RKO (cell line): ENCODE measurements at regions not wholly inside any gene's neighbourhood (a gene's known extent, or its start where the extent isn't known, plus 50 kb on each side); places are given as distances from the start of the nearest gene placed in this dataset.
"Not testable (repeated sequence)": the region's sequence is repeated elsewhere in the genome, so short reads cannot be mapped to it uniquely, and the experiment has no call there.

ENCODE experiments used
- DNase-seq: peaks from one replicate; pipeline ENCODE4 v3.0.0-alpha.2; 2016; ENCODE audit warnings: low spot score

- peak; percentile 61 for DNase-seq
Observed at GRCh38 chr14:28608851-28609828, 157.4 kb upstream of the FOXG1 start.

GRCh38 chr14:28612414-28612813, 154.2 kb upstream of the FOXG1 start:
- DNase-seq: no peak

DNA sequence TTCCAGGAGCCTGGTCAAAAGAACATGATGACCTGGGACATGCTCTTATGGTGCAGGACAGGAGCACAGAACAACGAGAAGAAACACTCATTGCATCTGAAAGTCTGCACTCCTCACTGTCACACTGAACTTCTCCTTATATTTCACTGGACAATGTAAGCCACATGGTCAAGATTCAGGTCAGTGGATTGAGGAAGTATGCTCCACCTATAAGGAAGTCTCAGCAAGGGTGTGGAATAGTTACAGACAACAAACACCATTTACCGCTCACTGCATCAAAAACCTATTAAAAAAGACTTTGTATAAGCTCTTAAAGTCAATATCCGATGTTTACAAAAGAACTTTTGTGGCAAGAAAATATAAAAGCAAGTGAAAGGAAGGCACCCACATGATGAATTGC, 153.1 kb upstream of the FOXG1 start:
- DNase-seq: no peak

- DNase-seq: no peak
Observed at GRCh38 chr14:28626780-28627179, 139.8 kb upstream of the FOXG1 start.

- DNase-seq: no peak
Observed at GRCh38 chr14:28629328-28630004, 137.1 kb upstream of the FOXG1 start.

GRCh38 chr14:28630100-28630499, 136.5 kb upstream of the FOXG1 start:
- no peak for DNase-seq

DNA sequence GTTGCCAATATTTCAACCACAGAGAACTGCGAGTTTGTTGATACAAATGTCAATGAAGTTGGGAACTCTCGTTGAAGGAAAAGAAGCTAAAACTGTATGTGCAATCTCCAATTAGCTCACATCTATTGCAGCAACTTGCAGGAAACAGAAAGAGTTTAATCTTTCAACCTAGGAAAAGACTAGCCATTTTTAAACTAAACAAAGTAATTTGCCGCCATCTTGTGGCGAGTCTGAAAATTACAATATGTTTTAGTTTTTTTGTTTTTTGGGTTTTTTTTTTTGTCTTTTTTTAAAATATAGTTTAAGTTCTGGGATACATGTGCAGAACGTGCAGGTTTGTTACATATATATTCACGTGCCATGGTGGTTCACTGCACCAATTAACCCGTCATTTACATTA, 131.2 kb upstream of the FOXG1 start:
- DNase-seq: peak; percentile 28

GRCh38 chr14:28635816-28636215, 130.8 kb upstream of the FOXG1 start:
- DNase-seq: not testable (repeated sequence)

DNA sequence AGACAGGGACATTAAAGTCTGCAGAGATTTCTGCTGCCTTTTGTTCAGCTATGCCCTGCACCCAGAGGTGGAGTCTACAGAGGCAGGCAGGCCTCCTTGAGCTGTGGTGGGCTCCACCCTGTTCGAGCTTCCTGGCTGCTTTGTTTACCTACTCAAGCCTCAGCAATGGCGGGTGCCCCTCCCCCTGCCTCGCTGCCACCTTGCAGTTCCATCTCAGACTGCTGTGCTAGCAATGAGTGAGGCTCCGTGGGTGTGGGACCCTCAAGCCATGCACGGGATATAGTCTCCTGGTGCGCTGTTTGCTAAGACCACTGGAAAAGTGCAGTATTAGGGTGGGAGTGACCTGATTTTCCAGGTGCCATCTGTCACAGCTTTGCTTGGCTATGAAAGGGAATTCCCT, 125.4 kb upstream of the FOXG1 start:
- DNase-seq: not testable (repeated sequence)

GRCh38 chr14:28651148-28651547, 115.4 kb upstream of the FOXG1 start:
- DNase-seq: no peak

DNA sequence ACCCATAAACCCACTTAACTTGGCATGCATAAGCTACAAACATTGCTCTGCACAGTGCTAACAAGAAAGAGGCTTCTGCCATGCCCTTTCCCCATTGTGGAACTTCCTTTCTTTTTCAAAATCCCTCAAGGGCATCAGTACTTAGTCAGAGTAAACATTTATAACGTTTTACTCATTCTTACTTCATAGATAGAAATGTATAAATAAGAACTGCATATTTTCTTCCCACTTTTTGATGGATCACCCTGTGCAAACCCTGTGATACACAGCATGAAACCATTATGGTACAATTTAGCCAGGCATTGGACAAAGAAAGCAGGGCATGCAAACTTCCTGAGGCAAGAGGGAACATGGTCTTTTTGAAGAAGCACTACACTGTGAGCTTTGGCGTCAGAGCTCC, 113.8 kb upstream of the FOXG1 start:
- no peak for DNase-seq

DNA sequence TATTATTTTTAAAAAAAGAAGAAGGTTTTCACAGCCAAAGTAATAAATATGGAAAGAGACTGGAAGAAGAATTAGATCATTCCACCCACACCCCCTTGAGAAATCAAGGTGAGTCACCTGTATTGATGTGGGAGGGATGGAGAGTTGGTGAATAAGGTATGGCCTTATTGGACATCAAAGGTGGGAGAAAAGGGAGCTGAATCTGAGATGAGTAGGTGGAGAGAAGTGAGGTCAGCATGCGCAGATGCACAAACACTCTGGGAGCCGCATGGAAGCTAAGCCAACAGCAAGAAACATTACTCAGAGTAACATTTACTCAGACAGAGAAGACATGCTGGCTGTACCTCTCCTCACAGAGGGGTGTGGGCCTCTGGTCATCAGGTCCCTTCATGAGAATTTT, 113.1 kb upstream of the FOXG1 start:
- DNase-seq: no peak

DNA sequence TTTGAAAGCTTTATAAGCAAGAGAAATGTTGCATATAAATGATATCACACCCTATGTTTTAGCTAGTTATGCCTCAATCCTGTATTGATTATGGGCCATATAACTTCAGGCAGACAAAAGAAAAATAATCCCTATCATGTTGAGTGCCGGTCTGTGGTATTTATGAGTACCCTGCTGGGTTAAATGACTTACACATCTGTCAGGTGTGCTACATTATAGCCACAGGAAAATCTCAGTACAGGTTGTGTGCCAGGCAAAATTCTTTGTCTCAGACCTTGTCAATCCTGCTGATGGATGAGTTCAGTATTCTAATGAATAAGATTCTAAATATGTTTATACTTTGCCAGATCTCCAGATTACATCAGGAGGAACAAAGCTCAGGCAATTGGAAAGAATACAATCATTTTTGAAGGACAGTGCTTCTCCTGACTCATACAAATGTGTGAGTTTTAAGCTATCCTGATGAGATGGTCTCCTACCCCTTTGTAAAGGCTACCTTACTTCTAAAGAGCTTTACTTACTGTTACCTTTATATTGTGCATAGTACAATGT, 109.8 kb upstream of the FOXG1 start:
- no peak for DNase-seq

GRCh38 chr14:28661171-28661772, 105.3 kb upstream of the FOXG1 start:
- no peak for DNase-seq

- no peak for DNase-seq
Observed at GRCh38 chr14:28666961-28667360, 99.6 kb upstream of the FOXG1 start.

DNA sequence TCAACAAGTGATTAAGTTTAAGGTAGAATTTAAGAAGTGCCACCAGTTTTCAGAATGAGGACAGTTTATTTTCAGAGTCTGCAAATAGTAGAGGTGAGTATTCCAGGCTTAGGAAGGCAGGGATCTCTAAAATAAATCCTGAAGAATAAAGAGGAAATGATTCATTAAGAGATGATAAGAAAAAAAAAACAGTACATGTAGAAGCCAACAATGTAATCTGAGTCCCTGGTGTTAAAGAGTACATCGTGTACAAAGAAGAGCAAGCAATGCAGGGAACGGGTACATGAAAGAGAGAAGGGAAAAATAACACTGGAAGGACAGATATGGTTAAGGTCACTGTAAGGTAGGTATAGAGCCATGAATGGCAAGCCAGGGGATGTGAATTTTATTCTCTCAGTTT, 95.2 kb upstream of the FOXG1 start:
- no peak for DNase-seq

DNA sequence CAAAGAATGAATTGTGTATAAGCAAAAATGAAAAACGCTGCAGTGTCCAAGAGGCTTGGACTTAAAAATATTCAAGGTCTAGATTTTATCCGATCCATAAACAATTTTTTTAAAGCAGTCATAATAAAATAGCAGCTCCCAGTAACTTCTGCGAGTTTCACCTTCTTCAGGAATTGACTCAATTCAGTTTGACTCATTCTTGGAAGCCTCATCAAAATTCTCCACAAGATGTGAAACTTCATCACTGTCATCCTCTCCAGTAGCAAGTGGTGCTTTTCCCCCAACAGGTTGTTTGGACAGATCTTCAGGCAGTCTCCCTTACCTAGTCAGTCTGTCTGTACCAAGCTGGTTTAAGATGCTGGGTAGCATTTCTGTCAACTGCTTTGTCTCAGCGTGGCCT, 93.5 kb upstream of the FOXG1 start:
- no peak for DNase-seq

GRCh38 chr14:28676479-28676878, 90.1 kb upstream of the FOXG1 start:
- peak; percentile 84 for DNase-seq

DNA sequence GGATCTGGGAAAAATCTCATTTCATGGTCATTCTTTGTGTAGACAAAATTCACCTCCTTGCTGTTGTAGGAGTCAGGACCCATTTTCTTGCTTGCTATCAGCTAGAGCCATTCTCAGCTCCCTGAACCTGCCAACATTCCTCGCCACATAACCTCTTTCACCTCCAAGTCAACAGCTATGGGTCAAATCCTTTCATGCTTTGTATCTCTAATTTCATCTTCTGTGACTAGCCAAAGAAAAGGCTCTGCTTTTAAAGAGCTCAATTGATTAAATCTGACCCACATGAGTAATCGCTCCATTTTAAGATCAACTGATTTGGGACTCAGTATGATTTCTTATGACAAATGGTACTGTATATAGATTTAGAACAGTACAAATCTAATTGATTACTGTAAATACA, 89.2 kb upstream of the FOXG1 start:
- no peak for DNase-seq

DNA sequence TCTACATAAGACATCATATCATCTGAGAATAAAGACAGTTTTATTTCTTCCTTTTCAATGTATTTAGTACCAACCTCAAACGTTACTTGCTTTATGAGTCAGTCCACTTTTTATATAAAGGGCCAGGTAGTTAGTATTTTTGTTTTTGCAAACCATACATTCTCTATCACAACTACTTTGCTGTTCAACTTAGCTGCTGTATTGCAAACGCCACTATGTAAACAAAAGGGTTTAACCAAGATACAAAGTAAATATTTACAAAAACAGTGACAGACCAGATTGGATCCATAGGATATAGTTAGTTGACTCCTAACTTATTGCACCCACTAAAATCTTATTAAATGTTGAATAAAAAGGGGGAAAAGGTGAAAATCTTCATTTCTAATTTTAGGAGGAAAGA, 87.7 kb upstream of the FOXG1 start:
- DNase-seq: no peak

- DNase-seq: no peak
Observed at GRCh38 chr14:28681681-28682080, 84.9 kb upstream of the FOXG1 start.

DNA sequence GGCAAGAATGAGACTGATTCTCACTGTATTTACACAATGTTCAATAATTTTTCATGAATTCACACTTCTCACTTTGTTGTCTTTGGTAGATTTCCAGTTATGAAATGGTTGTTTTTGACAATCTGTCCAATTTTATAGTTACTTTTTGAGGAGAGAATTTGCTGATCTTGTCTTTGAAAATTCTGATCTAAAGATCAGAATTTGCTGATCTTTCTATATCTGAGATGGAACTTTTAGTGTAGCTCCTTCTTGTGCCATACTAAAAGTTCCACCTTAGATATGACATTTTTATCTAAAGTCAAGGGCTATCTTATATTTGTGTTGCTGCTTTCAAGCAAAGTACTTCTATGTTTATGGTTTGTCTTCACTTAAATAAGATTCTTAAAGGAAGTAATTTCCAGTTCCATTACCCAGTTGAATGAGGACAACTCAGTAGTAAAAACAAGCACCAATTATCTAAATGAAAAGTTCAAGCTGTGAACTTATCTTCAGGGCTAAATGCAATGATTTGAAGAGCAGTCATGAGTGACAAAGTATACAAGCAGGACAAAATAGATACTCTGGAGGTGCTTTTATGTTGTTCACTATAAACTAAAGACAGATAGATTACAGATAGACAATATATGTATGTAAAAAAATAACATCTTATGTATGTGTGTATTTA, 76.4 kb upstream of the FOXG1 start:
- DNase-seq: no peak
